ENCODE measurements at regions not wholly inside any gene's neighbourhood (a gene's known extent, or its start where the extent isn't known, plus 50 kb on each side); places are given as distances from the start of the nearest gene placed in this dataset.

DNA sequence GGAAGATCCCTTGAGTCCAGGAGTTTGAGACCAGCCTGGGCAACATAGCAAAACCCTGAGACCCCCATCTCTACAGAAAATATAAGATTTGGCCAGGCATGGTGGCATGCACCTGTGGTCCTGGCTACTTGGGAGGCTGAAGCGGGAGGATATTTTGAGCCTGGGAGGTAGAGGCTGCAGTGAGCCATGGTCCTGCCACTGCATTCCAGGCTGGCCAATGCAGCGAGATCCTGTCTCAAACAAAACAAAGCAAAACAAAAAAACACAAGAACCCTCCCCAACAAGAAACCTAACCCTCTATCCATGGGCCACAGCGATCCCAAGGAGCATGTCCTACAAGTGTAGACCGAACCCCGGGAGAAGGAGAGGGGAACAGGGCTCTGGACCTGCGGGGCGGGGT is 133.3 kb downstream of the MGAT5B start:
- DNase-seq, result no peak

DNA sequence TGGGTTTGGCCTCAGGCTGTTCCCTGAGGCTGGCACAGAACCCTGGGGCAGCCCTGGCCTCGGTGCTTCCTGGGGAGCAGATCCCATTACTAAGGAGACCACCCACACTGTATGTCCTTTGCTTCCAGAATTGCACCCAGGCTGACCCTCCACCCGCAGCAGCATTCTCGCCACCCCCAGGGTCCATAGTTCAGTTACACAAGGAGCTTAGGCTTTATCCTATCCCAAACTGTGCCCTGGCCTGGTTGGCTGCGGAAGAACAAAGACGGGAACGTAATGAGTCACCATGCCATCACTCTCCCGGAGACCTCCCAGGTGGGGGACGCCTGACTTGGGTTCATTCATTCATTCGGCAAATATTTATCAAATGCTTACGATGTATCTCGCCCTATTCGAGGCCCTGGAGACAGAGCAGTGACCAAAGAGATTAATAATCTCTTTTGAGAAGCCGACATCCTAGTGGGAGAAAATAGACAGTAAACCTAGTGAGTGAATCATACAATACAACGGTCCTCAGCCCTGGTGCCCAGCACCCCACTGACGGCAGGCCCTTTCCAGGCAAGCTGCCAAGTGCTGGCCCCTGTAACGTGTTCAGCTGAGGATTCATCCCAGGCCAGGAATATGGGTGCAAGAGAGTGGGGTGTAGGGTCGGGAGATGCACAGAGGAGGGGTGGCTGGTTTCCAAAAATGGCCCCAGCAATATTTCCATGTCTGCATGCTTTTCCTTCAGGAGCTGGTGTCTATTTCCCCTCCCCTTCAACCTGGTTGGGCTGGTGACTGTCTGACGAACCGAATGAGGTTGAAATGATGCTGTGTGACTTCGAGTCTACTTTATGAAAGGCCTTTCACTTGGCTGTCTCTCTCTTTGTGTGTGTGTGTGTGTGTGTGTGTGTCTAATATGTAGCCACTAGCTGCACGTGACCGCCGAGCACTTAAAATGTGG is 134.2 kb downstream of the MGAT5B start:
- DNase-seq, result no peak

DNA sequence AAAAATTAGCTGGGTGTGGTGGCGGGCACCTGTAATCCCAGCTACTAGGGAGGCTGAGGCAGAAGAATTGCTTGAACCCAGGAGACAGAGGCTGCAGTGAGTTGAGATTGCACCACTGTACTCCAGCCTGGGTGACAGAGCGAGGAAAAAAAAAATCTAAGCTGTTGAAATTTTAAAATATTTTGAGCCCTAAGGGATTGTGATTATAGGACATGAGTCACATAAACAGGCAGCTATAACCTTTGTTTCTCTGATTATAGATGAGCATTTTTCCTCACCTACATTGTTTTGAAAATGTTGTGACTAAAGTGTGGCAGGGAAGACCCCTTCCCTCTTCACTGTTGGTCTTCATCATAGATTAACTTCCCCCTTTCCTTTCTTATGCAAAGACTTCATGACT is 135.5 kb downstream of the MGAT5B start:
- DNase-seq, result no peak

DNA sequence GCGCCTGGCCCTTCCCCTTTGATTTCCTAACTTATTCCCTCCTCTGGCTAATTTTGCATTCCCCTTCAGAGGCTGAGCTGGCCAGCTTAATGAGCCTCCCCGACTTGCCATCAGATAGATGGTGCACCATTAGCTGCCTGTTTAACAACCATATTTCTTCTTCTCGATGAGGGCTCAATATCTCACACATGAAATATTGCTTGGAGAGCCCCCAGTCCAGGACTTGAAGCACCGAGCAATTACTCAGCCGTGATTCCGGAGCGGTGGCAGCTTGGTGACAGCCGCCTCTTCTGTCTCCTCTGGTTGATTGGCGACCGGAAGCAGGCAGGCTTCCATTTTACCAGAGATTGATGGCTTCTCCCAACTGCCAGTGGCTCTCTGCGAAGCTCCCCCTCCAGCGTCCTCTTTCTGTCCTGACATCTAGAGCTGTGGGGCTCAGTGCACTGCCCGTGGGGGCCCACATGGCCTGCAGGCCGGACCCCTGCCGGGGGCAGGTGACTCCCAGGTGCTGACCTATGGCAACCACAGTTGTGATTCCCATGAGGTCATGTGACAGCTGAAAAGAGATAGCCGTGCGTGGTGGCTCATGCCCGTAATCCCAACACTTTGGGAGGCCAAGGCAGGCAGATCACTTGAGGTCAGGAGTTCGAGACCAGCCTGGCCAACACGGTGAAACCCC is 133.7 kb upstream of the SEC14L1 start:
- DNase-seq, result no peak

DNA sequence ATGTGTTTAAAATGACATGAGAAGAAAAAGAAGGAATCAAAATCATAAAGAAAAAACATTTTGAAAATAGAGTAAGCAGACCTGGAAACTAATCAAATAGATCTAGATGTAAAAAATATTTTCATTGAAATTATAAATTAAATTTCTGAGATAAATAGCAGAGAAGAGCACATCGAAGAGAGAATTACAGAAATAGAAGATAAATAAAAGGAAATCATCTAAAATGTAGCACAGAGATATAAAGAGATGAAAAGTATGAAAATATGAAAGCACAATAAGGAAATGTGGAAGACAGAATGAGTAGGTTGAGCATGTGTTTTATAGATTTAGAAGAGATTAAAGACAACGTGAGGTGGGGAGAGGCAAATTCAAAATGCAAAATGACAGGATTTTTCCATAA is 130.9 kb upstream of the SEC14L1 start:
- no peak for DNase-seq

DNA sequence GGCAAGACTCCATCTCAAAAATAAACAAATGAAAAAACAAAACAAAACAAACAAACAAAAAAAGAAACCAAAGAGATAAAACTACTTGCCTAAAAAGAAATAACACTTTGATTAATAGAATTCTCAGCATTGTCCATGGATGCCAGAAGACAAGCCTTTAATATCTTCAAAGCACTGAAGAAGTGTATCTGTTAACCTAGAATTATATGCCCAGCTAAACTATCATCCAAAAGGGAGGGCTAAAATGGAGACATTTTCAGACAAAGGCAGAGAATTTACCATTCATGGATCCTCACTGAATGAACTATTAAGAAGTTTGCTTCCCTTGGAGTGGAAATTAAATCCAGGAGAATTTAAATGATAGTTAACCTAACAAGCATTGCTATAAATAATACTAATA is 130.1 kb upstream of the SEC14L1 start:
- no peak for DNase-seq

DNA sequence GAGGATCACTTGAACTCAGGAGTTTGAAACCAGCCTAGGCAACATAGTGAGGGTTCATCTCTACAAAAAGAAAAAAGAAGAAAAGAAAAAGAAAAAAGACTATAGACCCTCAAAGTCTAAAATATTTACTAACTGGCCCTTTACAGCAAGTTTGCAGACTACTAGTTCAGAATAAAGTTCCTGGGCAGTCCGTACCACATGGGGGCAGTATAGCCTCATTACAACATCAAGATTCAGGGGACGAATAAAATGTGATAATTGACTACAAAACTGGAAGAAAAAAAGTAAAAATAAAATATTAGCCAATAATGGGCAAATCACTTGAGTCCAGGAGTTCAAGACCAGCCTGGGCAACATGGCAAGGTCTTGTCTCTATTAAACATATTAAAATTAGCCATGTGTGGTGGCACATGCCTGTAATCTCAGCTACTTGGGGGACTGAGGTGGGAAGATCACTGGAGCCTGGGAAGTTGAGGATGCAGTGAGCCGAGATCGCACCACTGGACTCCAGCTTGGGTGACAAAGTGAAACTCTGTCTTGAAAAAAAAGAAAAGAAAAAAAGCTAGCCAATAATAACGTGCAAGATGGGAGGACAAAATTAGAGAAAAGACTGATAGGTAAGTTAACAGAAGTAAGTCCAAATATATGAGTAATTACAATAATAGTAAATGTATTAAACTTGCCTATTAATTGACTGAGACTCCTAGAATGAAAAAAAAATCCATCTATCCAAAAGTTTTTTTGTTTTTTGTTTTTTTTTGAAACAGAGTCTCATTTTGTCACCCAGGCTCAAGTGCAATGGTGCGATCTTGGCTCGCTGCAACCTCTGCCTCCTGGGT is 129.4 kb upstream of the SEC14L1 start:
- DNase-seq, result peak; percentile 72

DNA sequence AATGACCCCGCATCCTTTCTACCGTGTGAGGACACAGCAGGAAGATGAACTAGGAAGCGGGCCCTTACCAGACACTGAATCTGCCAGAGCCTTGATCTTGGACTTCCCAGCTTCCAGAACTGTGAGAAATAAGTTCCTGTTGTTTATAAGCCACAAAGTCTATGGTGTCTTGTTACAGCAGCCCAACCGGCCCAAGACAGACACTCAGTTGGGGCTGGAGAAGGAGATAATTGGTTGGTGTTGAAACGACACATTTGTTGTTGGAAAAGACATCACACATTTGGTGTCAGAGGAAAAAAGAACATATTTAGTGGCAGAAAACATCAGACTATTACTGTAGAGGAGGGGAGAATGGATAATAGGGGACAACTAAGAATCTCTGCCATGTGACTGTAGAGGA is 122.3 kb upstream of the SEC14L1 start:
- DNase-seq, result no peak

DNA sequence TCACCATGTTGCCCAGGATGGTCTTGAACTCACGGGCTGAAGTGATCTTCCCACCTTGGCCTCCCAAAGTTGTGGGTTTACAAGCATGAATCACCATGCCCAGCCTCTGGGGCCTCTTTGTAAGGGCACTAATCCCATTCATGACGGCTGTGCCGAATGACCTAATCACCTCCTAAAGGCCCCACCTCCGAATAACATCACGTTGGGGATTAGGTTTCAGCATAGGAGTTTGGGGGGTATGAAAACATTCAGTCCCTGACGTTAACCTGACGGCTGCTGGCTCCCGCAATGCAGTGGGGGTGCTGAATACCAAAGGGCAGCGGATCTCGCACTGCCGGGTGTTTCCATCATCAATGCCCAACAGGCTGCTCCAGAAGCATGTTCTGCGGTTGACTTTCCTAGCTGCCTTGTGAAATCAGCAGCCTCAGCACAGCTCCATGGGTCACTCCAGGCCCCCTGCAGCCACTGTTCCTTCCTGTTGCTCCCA is 120.8 kb upstream of the SEC14L1 start:
- DNase-seq, result no peak

DNA sequence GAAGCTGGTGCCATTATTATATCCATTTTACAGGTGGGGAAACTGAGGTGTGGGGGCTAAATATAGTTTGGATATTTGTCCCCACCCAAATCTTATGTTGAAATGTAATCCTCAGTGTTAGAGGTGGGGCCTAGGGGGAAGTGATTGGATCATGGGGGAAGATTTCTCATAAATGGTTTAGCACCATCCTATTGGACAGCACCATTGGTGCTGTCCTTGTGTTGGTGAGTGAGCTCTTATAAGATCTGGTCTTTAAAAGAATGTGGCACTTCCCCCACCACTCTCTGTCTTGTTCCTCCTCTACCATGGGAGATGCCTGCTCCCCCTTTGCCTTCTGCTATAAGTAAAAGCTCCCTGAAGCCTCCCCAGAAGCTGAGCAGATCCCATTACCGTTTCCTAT is 119.8 kb upstream of the SEC14L1 start:
- no peak for DNase-seq

DNA sequence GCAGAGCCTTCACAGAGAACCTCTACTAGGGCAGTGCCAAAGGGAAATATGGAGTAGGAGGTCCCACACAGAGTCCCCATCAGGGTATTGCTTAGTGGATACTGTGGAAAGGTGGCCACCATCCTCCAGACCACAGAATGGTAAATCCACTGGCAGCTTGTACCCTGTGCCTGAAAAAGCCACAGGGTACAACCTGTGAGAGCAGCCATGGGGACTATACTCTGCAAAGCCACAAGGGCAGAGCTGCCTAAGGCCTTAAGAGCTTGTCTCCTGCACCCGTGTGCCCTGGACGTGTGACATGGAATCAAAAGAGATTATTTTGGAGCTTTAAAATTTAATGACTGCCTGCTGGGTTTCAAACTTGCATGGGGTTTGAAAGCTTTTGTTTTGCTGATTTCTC is 118.0 kb upstream of the SEC14L1 start:
- no peak for DNase-seq

DNA sequence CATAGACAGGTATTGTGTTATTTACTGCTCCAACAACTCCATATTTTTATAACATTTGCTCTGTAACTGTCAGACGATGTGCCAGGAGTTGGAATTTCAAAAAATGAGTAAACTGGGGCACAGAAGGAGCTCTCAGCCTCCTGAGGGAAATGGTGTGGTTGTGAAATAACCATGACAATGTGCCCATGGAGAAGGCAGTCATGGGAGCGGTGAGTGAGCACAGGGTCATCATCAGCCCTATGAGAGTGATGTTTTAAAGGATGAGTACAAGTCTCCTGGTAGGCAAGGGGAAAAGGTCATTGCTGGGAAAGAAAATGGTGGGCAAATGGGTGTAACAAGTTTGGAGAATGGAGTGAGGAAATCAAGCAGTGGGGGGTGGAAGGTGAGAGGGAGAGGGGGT is 115.0 kb upstream of the SEC14L1 start:
- DNase-seq, result no peak

DNA sequence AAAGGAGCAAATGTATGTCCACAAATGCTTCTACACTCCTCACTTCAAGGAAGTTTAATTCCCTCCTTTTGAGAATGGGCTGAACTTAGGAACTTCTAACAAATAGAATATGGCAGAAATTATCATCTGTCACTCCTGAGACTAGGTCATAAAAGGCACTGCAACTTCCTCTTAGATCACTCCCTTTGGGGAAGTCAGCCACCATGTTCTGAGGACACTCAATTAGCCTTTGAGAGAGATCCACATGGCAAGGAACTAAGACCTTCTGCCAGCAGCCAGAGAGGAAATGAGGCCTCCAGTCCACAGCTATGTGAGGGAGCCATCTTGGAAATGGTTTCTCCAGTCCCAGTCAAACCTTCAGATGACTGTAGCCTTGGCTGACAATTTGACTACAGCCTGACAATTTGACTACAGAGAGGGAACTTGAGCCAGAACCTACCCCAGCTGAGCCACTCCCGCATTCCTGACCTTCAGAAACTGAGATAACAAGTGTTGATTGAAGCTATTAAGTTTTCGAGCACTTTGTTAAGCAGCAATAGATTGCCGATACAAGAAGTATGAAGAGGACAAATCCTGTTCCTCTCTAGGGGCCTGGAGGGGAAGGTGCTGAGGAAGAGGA is 113.4 kb upstream of the SEC14L1 start:
- DNase-seq, result no peak

DNA sequence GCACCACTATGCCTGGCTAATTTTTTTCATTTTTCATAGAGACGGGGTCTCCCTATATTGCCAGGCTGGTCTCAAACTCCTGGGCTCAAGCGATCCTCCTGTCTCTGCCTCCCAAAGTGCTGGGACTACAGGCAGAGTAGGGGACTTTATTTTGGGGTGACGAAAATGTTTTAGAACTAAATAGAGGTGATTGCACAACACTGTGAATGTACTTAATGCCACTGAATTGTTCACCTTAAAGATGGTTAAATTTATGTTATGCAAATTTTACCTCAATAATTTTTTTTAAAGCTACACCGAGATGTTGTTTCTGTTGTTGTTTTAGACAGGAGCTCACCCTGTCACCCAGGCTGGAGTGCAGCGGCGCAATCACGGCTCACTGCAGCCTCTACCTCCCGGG is 111.9 kb upstream of the SEC14L1 start:
- no peak for DNase-seq

DNA sequence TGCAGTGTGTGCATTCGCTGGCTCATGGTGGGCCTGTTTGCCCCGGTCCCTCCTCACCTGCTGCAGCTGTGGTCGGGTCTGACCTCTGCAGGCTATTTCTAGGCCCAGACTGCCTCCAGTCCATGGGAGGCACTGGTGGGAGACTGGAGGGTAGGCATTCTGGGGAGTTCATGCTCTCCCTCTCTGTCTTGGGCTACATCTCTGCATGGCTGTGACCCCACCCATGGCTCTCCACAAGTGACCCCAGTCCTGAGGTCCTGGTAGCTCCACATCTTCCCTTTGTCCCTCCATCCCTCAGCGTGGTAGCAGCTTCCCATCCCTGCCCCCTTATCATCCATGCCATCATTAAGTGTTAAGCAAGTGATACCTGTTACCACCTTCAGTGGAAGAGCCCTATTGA is 107.8 kb upstream of the SEC14L1 start:
- DNase-seq, result no peak

DNA sequence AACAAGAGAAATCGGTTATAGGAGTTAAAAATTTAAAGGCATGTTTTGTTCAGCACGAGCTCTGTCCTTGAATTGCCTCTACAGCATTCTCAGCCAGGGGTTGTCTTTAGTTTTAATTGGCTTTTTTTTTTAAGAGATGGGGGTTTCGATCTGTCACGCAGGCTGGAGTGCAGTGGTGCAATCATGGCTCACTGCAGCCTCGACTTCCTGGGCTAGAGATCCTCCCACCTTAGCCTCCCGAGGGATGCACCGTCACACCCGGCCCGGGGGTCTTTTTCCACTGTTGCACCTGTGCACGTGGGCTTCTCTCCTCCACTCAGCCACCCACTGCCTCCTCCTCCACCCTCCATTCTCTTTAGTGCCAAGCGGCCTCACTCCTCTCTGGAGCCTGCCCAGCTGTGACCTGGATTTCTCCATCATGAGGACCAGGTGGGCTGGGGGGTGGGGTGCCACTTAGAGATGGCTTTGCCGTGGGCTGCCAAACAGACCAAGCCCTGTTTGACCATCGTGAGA is 106.8 kb upstream of the SEC14L1 start:
- DNase-seq, result no peak

DNA sequence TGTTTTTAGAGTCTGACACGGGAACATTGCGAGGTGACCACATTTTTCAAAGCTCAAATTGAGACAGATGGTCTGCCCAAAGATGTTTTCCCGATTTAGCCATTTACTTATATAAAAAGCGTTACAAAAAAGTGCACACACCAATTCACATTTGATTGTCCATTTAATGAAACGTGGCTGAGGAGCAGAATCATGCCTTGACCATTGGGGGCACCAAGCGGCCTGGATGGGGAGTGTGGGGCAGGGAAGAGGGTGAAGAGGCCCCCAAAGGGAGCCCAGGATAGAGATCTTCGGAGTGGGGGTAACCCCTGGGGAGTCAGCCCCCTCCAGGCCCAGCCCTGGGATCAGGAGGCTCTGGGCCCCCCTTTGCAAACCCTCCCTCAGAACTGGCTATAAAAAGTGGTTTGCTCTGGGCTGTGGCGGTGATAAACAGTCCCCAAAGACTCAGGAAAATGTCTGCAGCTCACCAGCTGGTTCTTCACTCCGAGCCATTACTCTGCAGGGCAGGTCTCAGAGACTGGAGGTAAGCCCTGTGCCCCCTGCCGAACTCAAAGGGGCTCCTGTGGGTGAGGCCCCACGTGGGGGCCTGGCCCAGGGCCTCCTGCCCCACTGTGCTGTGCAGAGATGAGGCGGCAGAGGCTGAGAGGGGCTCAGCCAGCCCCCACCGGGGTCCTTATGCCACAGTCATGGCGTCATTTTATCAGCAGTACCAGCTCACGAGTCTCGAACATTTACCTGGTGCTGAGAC is 105.9 kb upstream of the SEC14L1 start:
- DNase-seq, result no peak

DNA sequence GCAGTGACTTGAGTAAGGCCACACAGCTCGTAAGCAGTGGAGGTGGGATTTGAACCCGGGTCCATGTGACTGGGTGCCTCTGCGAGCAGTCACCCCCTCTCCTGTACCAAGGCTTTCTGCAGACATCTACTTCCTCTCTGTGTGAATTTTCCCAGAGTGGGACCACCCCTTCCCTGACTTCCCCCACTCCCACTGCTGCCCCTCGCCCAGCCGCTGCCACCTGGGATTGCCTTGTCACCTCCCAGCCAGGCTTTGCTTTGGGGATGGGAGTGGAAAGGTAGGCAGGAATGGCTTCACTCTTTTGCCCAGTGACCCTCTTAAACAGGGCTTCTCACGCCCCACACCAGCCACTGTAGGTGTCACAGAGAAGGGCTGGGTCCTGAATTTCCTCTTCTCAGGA is 105.2 kb upstream of the SEC14L1 start:
- DNase-seq, result no peak

DNA sequence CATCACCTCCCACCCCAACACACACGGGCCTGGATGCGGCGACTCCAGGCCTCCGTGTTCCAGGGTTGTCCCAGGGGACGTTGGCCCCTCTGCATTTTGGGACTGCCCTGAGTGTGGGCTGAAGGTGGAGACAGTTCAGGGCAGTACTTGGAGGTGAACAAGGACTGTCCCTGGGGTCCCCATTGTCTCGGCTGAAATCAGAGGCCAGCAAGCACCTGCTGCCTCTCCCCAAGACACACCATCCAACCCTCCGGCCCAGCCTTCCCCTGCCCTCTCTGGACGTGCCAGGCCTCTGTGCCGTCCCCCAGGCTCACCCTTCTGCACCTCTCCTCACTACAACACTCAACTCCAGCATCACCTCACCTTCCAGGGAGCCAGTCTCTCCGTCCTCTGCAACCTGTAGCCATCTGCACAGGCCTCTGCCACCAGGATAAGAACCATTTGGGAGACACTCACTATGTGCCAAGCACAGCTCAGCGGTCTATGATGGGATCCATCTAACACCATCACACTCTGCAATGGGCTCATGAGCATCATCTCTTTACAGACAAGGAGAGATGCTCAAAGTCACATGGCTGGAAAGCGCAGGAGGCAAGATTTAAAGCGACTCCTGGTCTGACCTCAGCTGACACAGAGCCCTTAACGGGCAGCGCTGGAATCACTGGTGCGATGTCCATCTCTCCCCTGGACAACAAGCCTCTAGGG is 104.5 kb upstream of the SEC14L1 start:
- no peak for DNase-seq

DNA sequence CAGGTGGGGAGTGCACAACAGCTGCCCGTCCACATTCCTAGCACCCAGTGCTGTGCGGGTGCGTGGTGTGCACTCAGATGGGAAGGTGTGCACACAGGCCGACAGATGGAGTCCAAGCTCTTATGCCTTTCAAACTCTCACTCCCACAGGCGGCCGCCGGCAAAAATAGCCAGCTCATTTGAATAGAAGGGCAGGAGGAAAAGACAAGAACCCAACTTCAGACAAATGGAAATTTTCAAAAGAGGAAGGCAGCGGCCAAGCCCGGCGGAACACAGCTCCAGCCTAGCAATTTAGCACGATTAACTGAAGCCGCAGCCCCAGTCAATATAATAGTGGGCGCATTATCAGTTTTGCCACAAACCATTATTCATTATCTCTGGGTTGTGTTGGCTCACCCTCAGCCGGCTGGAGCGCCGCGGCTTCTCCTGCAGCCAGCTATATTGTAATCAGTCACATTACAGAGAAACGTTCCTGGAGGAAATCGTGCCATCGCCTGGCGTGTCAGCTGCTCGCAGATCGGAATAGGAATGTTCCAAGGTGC is 103.9 kb upstream of the SEC14L1 start:
- no peak for DNase-seq

DNA sequence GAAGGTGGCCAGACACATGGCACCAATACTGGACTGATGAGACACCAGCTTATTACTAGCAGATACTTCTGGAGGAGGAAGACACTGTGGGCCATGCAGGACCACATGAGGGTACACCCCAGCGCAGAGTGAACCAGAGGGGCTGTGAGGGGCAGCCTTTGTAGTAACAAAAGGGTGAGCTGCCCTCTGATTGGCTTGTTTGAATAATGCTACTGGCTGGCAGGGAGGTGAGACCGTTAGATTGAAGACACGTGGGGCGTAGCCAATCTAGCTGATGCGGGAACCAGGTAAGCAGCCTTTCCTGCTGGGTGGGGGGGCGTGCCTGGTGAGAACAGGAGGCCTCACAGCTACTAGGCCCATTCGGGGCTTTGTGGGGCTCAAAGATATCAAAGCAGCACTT is 102.8 kb upstream of the SEC14L1 start:
- DNase-seq, result no peak
